K562 (cell line): ENCODE measurements at regions not wholly inside any gene's neighbourhood (a gene's known extent, or its start where the extent isn't known, plus 50 kb on each side); places are given as distances from the start of the nearest gene placed in this dataset.

Experiments
- ATAC-seq: fragments of 200-7000 bp; cut with Tn5 transposase; 3 replicates; pipeline ENCODE4 v1.9.1; 2020; ENCODE audit warnings: moderate library complexity
- BruUV-seq: library from RNA; stranded (reverse); fragments of 400-500 nt; replicated peaks from 2 replicates; lab custom pipeline; 2021; lab: Mats Ljungman, UMichigan
- CTCF ChIA-PET: fragments of 300-600 bp; formaldehyde crosslinking; extraction: SDS; loops from one replicate; lab custom pipeline; 2021; ENCODE audit warnings: low intra/inter-chr PET ratio; lab: Yijun Ruan, JAX
- POLR2A ChIA-PET: fragments of 300-600, 350-650 bp; sonication (Branson Sonifier 250); formaldehyde crosslinking; extraction: SDS; loops from one replicate; lab custom pipeline; 2021; ENCODE audit warnings: antibody characterized with exemption, inconsistent platforms; lab: Yijun Ruan, JAX
- DNase-seq, 4 experiments: peaks; one replicate each; pipeline versions ENCODE4 v3.0.0 to v3.0.0-alpha.2; 2011 to 2018; ENCODE audit warnings: low spot score in 3 of 4, mixed read lengths in 3 of 4; ENCODE audit errors: extremely low read depth in 1 of 4
- FAIRE-seq: peaks from 2 replicates; lab custom pipeline; 2011; peaks lifted over from hg19 to GRCh38; lab: Jason Lieb, UNC
- H2AFZ ChIP-seq: 2 replicates; pipeline ENCODE4 v1.6.0; 2011; ENCODE audit warnings: low read depth, low read length, control low read depth, inconsistent platforms
- H3K27ac ChIP-seq: fragments of 200-600 bp; 3 replicates; pipeline ENCODE4 v1.8.0; 2011; ENCODE audit warnings: low read depth, mild to moderate bottlenecking, control low read depth, inconsistent platforms, low read length, moderate library complexity, mixed read lengths; ENCODE audit errors: extremely low read depth
- H3K27me3 ChIP-seq, 2 experiments: fragments of 300-600 bp in 1 of 2; 2 replicates in 1 of 2; 3 replicates in 1 of 2; pipeline versions ENCODE4 v1.6.0 to v1.8.0; 2011; ENCODE audit warnings: inconsistent platforms in 2 of 2, low read length in 2 of 2, mild to moderate bottlenecking in 1 of 2, mixed read lengths in 1 of 2, moderate library complexity in 1 of 2; ENCODE audit not compliant: control insufficient read depth in 2 of 2, insufficient read depth in 2 of 2
- H3K36me3 ChIP-seq: fragments of 300-600 bp; 3 replicates; pipeline ENCODE4 v1.8.0; 2011; ENCODE audit warnings: mild to moderate bottlenecking, low read length, inconsistent platforms; ENCODE audit not compliant: control insufficient read depth, insufficient read depth
- H3K4me1 ChIP-seq, 2 experiments: fragments of 200-600 bp in 1 of 2; replicated peaks in 1 of 2; 2 replicates in 1 of 2; 3 replicates in 1 of 2; pipeline versions ENCODE4 v1.5.1 to v1.8.0; 2011; ENCODE audit warnings: inconsistent platforms in 2 of 2, low read length in 2 of 2, mild to moderate bottlenecking in 1 of 2, mixed read lengths in 1 of 2, moderate library complexity in 1 of 2; ENCODE audit not compliant: control insufficient read depth in 2 of 2, insufficient read depth in 2 of 2
- H3K4me2 ChIP-seq: 2 replicates; pipeline ENCODE4 v1.6.1; 2011; ENCODE audit warnings: low read length, control low read depth, inconsistent platforms, mixed read lengths; ENCODE audit not compliant: insufficient read depth
- H3K4me3 ChIP-seq: fragments of 200-600 bp; sonication (generic), shearing (Covaris generic); 2 replicates; pipeline ENCODE4 v1.5.1; 2016; ENCODE audit warnings: control low read depth, inconsistent platforms
- H3K79me2 ChIP-seq: fragments of 200-600 bp; 3 replicates; pipeline ENCODE4 v1.8.0; 2011; ENCODE audit warnings: low read length, inconsistent platforms; ENCODE audit not compliant: control insufficient read depth, insufficient read depth
- H3K9ac ChIP-seq, 2 experiments: 2 replicates each; pipeline versions ENCODE4 v1.6.0 to v1.6.1; 2011; ENCODE audit warnings: low read depth in 2 of 2, low read length in 2 of 2, control low read depth in 1 of 2, inconsistent platforms in 1 of 2, mild to moderate bottlenecking in 1 of 2, mixed read lengths in 1 of 2; ENCODE audit not compliant: insufficient read depth in 1 of 2
- H3K9me1 ChIP-seq: one replicate; pipeline ENCODE4 v1.6.0; 2011; ENCODE audit warnings: inconsistent platforms, mild to moderate bottlenecking, low read length, moderate library complexity; ENCODE audit not compliant: control insufficient read depth, insufficient read depth
- H3K9me3 ChIP-seq: replicated peaks from 2 replicates; pipeline ENCODE4 v1.5.1; 2011; ENCODE audit warnings: low read depth, low read length, inconsistent platforms; ENCODE audit not compliant: control insufficient read depth, insufficient read depth
- H4K20me1 ChIP-seq: replicated peaks from 2 replicates; pipeline ENCODE4 v1.6.1; 2011; ENCODE audit warnings: low read length, inconsistent platforms, mixed read lengths; ENCODE audit not compliant: control insufficient read depth, insufficient read depth
- ARNT ChIP-seq, 2 experiments: fragments of 450-650 bp; IDR thresholded peaks; 2 replicates each; pipeline ENCODE4 v1.6.1; 2016; ENCODE audit warnings: mild to moderate bottlenecking in 1 of 2
- GTF2E2 ChIP-seq: fragments of 200-800 bp; sonication (Bioruptor generic); IDR thresholded peaks from 2 replicates; pipeline ENCODE4 v1.6.1; 2016; ENCODE audit warnings: missing genetic modification characterization, missing compliant biosample characterization
- ID3 ChIP-seq, 2 experiments: fragments of 250-450 bp in 1 of 2; fragments of 450-650 bp in 1 of 2; sonication (Bioruptor Pico) in 1 of 2; IDR thresholded peaks; 2 replicates each; pipeline versions ENCODE4 v1.6.1 to v1.8.0; 2016 to 2021; ENCODE audit warnings: mild to moderate bottlenecking in 2 of 2, moderate library complexity in 2 of 2, missing compliant biosample characterization in 1 of 2, missing genetic modification characterization in 1 of 2
- KLF13 ChIP-seq: fragments of 450-650 bp; IDR thresholded peaks from 2 replicates; pipeline ENCODE4 v1.6.1; 2016; ENCODE audit warnings: missing genetic modification characterization, low read depth, mild to moderate bottlenecking, missing compliant biosample characterization, moderate library complexity, borderline replicate concordance
- PCBP2 ChIP-seq: fragments of 200-400 bp; formaldehyde crosslinking; IDR thresholded peaks from 2 replicates; pipeline ENCODE4 v1.6.1; 2018; ENCODE audit warnings: low read length, low read depth, mild to moderate bottlenecking, moderate library complexity; ENCODE audit not compliant: poor library complexity, severe bottlenecking
- ZNF699 ChIP-seq: fragments of 250-450 bp; sonication (Bioruptor Pico); IDR thresholded peaks from 2 replicates; pipeline ENCODE4 v1.8.0; 2021; ENCODE audit warnings: mild to moderate bottlenecking, moderate library complexity; ENCODE audit not compliant: insufficient replicate concordance
- WGBS: fragments of 100-300 bp; shearing (Covaris generic); methylation state at CpG from one replicate; pipeline ENCODE4 v1.1.6; 2016; ENCODE audit warnings: low coverage, mixed read lengths; ENCODE audit not compliant: insufficient coverage; ENCODE audit errors: missing lambda C conversion rate; 5-methylcytosine and 5-hydroxymethylcytosine counted together
- in situ Hi-C: fragments of 300-500 bp; cut with MboI; formaldehyde crosslinking; loops from 4 replicates; pipeline ENCODE4 v1.15.0; 2018; ENCODE audit warnings: inconsistent platforms, mixed read lengths
- intact Hi-C: fragments of 100-400 bp; cut with micrococcal nuclease; formaldehyde crosslinking; loops from 2 replicates; pipeline ENCODE4 v1.14.2; 2022

GRCh38 chr6:170011204-170012036 is 260.0 kb downstream of the ERMARD start (continued):
- TF ChIP-seq ZNF699 = no peak

DNA sequence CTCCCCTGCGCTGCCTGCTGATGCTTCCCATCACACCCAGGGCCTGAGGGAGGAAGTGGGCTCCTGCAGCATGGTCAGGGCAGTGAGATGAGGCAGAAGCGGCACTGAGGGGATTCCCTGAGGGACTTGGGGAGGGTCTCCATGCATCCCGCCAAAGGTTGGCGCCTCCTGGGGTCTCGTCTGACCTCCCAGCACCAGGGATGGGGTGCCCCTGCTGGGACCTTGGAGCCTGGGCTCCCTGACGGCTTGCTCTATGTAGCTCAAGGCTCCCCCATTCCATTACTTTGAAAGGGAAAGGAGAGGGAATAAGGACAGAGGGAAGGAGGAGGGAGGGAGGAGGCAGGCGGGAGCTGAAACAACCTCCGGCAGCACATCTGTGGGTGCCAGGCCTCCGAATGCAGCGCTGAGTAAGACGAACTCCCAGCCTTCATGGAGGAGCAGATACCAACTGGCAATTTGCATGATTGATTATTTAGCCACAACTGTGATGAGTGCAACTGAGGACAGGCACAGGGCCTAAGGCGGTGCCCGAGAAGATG is 259.3 kb downstream of the ERMARD start:
- no peak overlapping the region for H3K4me2 ChIP-seq
- intact Hi-C loops (no loop called here), in situ Hi-C loops (no loop called here)
- POLR2A ChIA-PET = interaction anchor here (0.7 to 0.8 kb wide), 2 partner anchors 183 to 262 kb away, joined by 3 read pairs; no protein-coding TSS in a partner anchor
- CTCF ChIA-PET = no interaction called here
- no peak overlapping the region for H3K4me3 ChIP-seq
- H3K36me3 ChIP-seq = no peaks in the 10 kb centered on the region
- no peak for ATAC-seq
- H3K27ac ChIP-seq = no peak overlapping the region
- 0% methylated on average over 13 of the region's 13 CpGs for WGBS
- no peaks in the 10 kb centered on the region for H3K9me3 ChIP-seq
- no peak overlapping the region for H3K9ac ChIP-seq
- FAIRE-seq = no peak
- no TSS peak for BruUV-seq
- H2AFZ ChIP-seq = no peak overlapping the region
- no peaks in the 10 kb centered on the region for H3K79me2 ChIP-seq
- TF ChIP-seq GTF2E2 (tag) (no peak), ARNT (IDR thresholded peaks at IDR 0.05) (no peak), PCBP2 (no peak), KLF13 (tag) (no peak), ID3 (CRISPR knock-in tag; IDR thresholded peaks at IDR 0.05) (no peak), ID3 (tag; IDR thresholded peaks at IDR 0.05) (no peak)
- TF ChIP-seq, all 486 proteins: peak for 0
- Histone ChIP-seq H4K20me1 (no peaks in the 10 kb centered on the region), H3K27me3 (peaks cover 6 to 29% of the 10 kb centered on the region in 2 experiments; a peak in 3 of 5 replicates), H3K4me1 (no peaks in the 10 kb centered on the region), H3K9me1 (no peaks in the 10 kb centered on the region)
- no peak for DNase-seq
